ENCODE measurements at regions not wholly inside any gene's neighbourhood (a gene's known extent, or its start where the extent isn't known, plus 50 kb on each side); places are given as distances from the start of the nearest gene placed in this dataset.

DNA sequence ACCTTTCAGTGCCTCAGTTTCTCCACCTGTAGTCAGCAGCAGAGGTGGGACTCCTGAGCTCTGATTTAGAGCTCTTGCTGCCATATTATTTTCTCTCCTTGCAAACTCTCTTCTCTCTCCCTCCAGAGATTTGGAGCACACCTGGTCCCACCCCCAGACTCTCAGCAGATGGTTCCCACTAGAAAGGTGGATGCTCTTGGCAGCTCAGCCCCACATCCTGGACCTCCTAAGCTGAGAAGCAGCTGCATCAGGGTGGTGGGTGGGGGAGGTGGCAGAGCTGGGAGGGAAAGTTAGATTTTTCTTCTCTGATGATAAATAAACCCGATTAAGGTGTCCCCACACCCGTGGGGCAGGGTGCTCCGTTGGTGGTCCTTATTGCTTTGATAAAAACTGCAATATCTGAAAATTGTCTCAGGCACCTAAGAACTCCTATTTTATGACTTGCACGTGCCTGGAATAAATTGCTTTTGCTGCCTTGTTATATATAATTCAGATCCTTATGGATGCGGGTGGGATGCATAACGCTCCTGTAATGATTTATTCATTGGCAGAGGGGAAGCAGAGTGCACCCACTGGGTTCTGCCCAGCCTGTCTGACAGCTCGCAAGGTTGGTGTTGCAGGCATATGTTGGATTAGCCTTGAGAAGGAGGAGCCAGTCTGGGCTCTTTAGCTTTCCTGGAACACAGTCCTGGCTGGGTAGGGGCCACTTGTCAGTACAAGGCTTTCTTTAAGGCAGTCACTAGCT is 214.2 kb downstream of the SUDS3 start:
- no peak for DNase-seq (ENCODE audit: extremely low read depth in 1 of 11, low read depth in 9 of 11, low spot score in 4 of 11)

- DNase-seq (ENCODE audit: extremely low read depth in 1 of 11, low read depth in 9 of 11, low spot score in 4 of 11): no peak
These were observed 227.4 kb downstream of the SUDS3 start for GRCh38 chr12:118603610-118604361.

DNA sequence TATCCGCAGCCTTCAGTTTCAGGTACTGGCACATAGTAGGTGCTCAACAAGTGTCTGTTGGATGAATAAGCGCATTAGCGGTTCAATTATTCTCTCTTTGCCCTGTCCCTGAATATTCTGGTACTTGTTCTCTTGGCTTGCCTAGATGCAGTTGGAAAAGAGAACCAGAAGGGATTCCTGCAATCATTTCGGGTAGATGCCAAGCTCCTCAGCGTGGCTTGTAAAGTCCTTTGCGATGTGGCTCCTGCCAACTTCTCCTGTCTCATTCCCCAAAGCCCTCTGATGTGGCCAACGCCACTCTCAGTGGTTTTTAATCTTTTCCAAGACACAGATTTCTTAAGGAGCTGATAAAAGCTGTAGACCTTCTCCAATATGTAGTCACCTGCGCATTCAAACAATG is 230.3 kb downstream of the SUDS3 start:
- DNase-seq (ENCODE audit: extremely low read depth in 1 of 11, low read depth in 9 of 11, low spot score in 4 of 11): no peak

DNA sequence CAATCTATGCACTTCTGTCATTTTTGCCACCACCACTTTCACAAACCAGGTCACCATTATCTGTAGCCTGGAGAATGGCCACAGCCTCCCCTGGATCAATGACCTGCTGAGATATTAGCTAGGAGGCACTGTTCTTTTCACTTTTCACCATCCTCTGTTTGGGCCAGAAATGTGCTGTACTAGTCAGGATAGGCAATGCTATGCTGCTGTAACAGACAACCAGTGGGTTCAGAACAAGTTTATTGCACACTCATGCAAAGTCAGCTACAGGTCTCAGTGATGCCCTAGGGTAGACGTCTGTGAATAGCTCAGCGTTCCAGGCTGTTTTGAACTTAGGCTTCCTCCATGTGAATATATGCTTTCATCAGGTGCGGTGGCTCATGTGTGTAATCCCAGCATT is 231.5 kb downstream of the SUDS3 start:
- no peak for DNase-seq (ENCODE audit: extremely low read depth in 1 of 11, low read depth in 9 of 11, low spot score in 4 of 11)

- DNase-seq (ENCODE audit: extremely low read depth in 1 of 11, low read depth in 9 of 11, low spot score in 4 of 11): no peak
These were observed 232.5 kb downstream of the SUDS3 start for GRCh38 chr12:118608770-118609344.

- no peak for DNase-seq (ENCODE audit: extremely low read depth in 1 of 11, low read depth in 9 of 11, low spot score in 4 of 11)
These were observed 234.9 kb downstream of the SUDS3 start for GRCh38 chr12:118611295-118611694.

DNA sequence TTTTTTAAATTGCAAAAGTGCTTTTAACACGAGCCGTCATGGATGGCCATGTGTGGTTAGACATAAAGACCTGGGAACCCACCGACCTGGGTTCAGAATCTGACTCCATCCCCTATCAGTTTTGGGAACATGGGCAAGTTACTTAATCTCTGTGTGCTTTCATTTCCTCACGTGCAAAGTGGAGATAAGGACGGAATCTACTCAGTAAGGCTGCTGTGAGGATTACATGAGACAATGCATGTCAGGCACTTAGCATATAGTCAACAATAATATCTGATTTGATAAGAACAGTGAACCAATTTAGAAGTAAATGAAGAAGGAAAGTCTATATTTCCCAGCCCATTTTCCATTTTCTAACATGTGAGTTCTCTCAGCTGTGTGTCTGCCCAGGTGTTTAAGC is 235.4 kb downstream of the SUDS3 start:
- no peak for DNase-seq (ENCODE audit: extremely low read depth in 1 of 11, low read depth in 9 of 11, low spot score in 4 of 11)

- DNase-seq (ENCODE audit: extremely low read depth in 1 of 11, low read depth in 9 of 11, low spot score in 4 of 11): no peak
These were observed 241.5 kb downstream of the SUDS3 start for GRCh38 chr12:118617611-118618450.

DNA sequence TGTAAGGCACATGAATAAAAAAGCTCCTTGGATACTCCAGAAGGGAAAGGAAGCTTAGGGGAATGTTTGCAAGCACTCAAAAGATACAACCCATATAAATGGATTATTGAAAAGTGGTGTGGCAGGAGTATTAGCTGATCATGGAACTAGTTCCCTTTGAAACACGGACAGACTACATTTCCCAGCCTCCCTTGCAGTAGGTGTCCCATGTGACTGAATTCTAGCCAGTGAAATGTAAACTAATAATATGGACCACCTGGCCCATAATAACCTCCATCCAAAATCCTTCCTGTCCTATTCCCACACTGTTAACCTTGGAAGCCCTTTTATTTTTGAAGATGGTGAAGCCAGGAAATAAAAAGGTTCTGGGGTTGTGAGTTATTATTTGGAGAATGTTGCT is 242.3 kb downstream of the SUDS3 start:
- DNase-seq (ENCODE audit: extremely low read depth in 1 of 11, low read depth in 9 of 11, low spot score in 4 of 11): no peak

DNA sequence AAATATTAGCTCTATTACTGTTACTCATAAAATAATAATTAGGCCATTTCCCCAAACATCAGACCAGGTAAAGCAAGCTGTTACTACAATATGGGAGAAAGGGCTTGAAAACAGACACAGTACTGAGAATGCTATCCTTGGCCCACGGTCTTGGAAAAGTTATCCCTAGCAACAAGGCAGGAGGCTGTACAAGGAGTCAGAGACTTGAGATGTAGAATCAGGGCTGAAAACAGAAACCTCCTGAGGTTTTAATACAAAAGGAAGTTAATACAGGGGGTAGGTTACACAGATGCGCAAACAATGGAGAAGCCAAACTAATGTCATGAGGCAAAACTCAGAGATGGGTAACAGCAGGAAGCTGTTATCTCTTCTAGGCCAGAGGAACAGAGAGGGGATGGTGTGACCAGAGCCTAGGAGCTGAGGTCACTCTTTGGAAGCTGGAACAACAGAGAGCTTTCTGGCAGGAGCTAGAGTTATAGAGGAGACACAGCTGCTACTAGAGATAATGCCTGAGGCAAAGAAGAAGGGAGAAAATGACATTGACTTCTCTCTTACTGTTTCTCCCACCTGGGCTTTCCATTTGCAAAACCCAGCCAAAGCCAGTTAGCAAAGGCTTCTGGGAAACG is 248.8 kb downstream of the SUDS3 start:
- no peak for DNase-seq (ENCODE audit: extremely low read depth in 1 of 11, low read depth in 9 of 11, low spot score in 4 of 11)

DNA sequence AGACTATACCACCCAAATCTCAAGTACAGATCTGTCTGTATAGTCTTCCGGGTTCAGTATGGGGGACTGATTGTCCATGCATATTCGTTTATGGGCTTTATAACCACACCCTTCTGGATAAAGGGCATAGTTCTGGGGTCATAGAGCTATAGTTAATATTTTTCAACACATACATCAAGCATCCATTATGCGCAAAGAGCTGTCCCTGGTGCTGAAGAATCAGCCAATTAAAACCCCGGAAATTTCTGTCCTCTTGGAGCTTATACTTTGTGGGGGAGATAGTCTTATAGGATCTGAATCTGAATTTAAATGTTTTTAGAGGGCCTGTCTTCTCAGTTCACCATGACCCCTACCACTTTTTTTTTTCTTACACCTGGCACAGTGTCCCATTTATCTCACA is 256.7 kb downstream of the SUDS3 start:
- peak in 2 of 11 donors; percentile 1 to 3 for DNase-seq (ENCODE audit: extremely low read depth in 1 of 11, low read depth in 9 of 11, low spot score in 4 of 11)

DNA sequence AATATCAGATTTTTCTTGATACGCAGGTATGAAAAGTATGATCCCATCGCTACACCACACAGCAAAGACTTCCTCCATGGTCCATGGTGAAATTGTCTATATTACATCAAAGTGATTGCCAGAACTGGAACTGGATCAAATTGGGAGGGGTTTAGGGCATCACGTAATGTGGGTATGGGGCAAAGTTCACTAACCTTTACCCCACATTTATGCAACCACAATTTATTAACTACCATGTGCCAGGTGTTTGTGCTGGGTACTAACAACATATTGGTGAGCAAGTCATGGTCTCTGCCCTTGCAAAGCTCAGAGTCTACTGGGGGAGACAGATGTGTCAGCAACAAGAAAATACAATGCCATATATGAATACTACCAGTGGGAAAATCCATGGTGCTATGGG is 258.9 kb downstream of the SUDS3 start:
- DNase-seq (ENCODE audit: extremely low read depth in 1 of 11, low read depth in 9 of 11, low spot score in 4 of 11): no peak

DNA sequence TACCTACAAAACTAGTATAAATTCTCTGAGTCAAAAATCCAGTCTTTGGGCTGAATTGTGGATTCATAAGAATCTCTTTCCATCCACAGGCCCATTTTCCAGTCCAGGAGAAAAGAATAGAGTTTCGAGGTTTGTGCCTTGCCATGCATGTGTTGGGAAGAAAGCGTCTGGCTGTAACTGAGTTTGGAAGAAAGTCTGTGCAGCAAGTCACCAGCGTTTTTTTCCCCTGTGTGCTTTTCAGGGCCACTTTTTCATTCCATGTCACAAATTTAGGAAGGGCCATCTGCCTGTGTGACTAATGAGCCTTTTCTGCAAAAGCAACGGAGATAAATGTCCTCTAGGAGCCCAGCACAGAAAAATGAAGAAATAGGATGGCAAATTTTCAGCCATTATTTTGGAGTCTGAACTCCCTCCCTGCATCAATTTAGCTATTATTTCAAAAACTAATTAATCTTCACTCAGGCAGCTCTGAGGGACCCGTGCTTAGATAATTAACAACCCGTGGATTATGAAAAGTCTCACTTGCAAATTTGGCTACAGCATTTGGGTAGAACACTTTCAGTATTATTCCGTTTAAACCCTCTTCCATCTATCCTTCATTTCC is 261.5 kb downstream of the SUDS3 start:
- DNase-seq (ENCODE audit: extremely low read depth in 1 of 11, low read depth in 9 of 11, low spot score in 4 of 11): no peak

DNA sequence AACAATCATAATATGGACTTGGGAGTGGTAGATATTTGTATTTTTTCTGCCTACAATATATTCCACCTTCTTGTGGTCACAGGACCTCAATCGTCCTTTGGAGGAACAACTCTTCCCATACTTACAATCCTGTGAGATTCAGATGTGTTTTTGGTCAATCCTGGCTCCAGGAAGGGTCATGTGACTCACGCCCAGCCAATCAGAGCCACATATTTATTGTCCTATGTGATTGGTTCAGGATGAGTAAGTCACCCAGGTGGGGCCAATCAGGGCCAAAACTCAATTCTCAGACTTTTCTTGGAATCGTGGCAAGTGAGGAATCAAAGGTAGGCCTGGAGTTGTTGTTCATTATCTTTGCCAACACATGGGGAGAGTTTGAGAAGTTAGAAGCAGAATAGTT is 264.9 kb downstream of the SUDS3 start:
- DNase-seq (ENCODE audit: extremely low read depth in 1 of 11, low read depth in 9 of 11, low spot score in 4 of 11): no peak

- peak in 9 of 11 donors; percentile 3 to 33 (median 20) for DNase-seq (ENCODE audit: extremely low read depth in 1 of 11, low read depth in 9 of 11, low spot score in 4 of 11)
These were observed 268.9 kb downstream of the SUDS3 start for GRCh38 chr12:118645219-118645618.

DNA sequence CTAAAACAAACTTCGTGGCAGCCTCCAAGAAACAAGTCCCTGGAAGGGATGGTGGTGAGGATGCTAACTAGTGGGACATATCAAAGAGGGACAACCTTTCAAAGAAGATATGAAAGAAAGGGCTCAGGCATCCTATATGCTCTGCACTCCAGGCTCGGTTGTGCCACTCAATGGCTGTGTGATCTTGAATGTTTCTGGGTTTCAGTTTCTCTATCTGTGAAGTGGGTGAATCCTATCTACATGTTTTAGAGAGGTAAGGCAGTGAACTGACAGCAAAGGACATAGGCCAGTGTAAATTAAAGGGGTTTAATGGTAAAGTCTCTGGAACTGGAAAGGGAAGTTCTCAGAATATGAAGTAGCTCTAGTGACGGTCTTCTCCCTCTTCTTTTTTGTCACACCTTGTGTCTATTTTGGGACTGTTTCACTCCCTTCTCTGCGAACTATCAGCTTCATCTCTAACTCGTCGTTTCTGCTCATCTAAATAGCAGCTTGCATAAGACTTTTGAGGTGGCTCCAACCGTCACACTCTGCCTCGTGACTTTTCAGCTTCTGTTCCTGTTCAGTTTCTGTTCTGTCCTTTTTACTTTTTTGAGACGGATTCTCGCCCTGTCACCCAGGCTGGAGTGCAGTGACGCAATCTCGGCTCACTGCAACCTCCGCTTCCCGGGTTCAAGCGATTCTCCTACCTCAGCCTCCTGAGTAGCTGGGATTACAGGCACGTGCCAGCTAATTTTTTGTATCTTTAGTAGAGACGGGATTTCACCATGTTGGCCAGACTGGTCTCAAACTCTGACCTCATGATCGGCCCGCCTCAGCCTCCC is 273.6 kb downstream of the SUDS3 start:
- no peak for DNase-seq (ENCODE audit: extremely low read depth in 1 of 11, low read depth in 9 of 11, low spot score in 4 of 11)

GRCh38 chr12:118650586-118650960 is 274.2 kb downstream of the SUDS3 start:
- DNase-seq (ENCODE audit: extremely low read depth in 1 of 11, low read depth in 9 of 11, low spot score in 4 of 11): no peak

GRCh38 chr12:118651487-118651886 is 275.1 kb downstream of the SUDS3 start:
- DNase-seq (ENCODE audit: extremely low read depth in 1 of 11, low read depth in 9 of 11, low spot score in 4 of 11): no peak

Measured in renal cortex interstitium (tissue), 11 donors.